HCEC 1CT (cell line): ENCODE measurements at regions not wholly inside any gene's neighbourhood (a gene's known extent, or its start where the extent isn't known, plus 50 kb on each side); places are given as distances from the start of the nearest gene placed in this dataset.
"Not testable (repeated sequence)": the region's sequence is repeated elsewhere in the genome, so short reads cannot be mapped to it uniquely, and the experiment has no call there.

Experiments used
- DNase-seq: peaks from one replicate; pipeline ENCODE4 v3.0.0-alpha.2; 2017

DNA sequence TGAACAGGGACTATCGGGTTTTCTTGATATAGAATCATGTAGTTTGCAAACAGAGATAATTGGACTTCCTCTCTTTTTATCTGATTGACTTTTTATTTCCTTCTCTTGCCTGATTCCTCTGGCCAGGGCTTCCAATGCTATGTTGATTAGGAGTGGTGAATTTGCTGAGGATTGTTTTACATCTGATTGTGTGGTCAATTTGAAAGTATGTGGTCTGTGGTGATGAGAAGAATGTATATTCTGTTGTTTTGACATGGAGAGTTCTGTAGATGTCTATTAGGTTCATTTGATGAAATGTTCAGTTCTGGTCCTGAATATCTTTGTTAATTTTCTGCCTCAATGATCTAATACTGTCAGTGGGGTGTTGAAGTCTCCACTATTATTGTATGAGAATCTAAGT is 713.2 kb upstream of the CCDC179 start:
- no peak for DNase-seq

GRCh38 chr11:23574149-23574548 is 713.9 kb upstream of the CCDC179 start:
- DNase-seq, result no peak

GRCh38 chr11:23577296-23577695 is 717.0 kb upstream of the CCDC179 start:
- no peak for DNase-seq

- no peak for DNase-seq
Measured at GRCh38 chr11:23585416-23586104, 725.3 kb upstream of the CCDC179 start.

- no peak for DNase-seq
Measured at GRCh38 chr11:23586173-23586572, 725.9 kb upstream of the CCDC179 start.

DNA sequence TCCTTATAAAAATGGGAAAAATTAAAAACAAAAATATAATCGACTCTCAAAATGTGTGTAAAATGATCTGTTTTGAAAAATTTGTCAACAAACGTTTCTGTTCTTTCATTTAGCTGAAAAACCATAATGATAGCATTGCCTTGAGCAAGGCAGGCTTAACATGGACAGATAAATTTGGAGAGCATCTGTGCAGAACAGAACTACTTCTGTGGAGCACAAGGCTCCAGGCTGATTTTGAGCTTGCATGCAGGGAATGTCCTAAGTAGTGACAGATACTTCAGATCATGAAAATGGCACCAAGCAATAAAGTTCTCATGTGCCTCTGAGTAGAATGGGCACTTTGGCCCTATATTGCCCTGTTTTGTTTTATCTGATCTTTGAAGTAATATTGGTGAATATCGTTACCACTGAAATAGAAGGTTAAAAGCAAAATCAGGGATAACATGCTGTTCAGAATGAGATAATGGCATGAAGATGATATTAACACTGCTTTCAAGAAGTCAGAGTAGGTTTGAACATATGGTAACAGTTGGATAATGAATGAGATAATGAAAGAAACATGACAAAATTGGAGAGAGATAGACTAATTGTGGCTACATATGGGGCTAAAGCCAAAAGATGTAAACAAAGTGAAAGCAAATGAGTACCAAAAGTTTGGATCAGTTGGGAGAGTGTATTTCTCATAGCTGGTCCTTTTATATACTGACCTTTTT is 730.5 kb upstream of the CCDC179 start:
- no peak for DNase-seq

GRCh38 chr11:23594755-23595154 is 734.5 kb upstream of the CCDC179 start:
- DNase-seq, result no peak

GRCh38 chr11:23604966-23605365 is 744.7 kb upstream of the CCDC179 start:
- DNase-seq, result no peak

GRCh38 chr11:23606191-23606590 is 745.9 kb upstream of the CCDC179 start:
- no peak for DNase-seq

- no peak for DNase-seq
Measured at GRCh38 chr11:23611726-23612125, 751.5 kb upstream of the CCDC179 start.

GRCh38 chr11:23620617-23621016 is 760.3 kb upstream of the CCDC179 start:
- DNase-seq, result no peak

GRCh38 chr11:23632293-23632692 is 772.0 kb upstream of the CCDC179 start:
- DNase-seq, result no peak

DNA sequence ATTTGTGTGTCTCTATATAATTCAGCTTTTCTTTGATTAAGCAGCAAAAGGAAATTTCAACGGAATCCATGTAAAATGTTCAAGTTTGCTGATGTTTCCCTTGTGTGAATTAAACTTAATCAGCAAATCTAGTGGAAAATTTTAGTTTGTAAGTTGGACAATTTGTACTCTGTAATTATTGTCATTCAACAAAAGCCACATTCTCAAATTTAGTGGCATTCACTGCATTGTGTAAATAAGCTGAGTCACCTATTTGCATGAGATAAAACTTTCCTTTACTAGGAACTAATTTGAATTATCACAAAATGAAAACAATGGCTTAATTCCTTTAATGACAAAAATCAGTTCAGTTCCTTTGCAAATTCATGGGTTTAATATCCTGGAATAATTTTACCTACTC is 784.2 kb upstream of the CCDC179 start:
- no peak for DNase-seq

- DNase-seq, result not testable (repeated sequence)
Measured at GRCh38 chr11:23652336-23652735, 792.1 kb upstream of the CCDC179 start.

GRCh38 chr11:23653071-23653675 is 792.9 kb upstream of the CCDC179 start:
- DNase-seq, result no peak

- no peak for DNase-seq
Measured at GRCh38 chr11:23668324-23668723, 808.0 kb upstream of the CCDC179 start.

DNA sequence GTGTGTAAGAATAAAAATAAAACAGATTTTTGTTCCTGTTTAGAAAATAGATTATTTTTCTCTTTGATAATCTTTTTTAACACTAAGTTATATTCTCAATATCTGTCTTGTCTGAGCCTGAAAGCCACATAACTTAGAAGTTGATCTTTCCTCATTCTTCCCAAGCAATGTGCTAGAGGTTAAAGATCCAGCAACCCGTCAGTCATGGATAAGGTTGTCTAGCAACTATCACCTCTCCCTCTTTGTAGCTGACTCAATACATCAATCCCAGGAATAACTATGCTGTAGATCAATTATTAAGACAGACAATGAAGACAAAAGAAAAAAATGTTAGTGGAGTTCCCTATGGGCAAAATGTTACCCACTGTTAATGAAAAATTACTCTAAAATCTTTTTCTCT is 813.1 kb upstream of the CCDC179 start:
- DNase-seq, result no peak

DNA sequence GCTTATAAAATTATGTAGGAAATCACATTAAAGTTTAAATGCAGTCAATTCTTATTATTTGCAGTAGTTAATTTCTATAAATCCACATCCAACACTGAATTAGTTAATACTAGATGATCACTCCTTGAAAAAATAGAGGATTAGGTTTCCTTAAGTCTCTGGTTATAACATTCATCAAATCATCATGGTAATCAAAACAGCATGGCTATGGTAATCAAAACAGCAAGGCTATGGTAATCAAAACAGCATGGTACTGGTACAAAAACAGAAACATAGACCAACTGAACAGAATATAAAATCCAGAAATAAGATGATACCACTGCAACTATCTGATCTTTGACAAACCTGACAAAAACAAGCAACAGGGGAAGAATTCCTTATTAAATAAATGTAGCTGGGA is 814.6 kb upstream of the CCDC179 start:
- no peak for DNase-seq

- DNase-seq, result no peak
Measured at GRCh38 chr11:23679041-23679440, 817.8 kb upstream of the LUZP2 start.

DNA sequence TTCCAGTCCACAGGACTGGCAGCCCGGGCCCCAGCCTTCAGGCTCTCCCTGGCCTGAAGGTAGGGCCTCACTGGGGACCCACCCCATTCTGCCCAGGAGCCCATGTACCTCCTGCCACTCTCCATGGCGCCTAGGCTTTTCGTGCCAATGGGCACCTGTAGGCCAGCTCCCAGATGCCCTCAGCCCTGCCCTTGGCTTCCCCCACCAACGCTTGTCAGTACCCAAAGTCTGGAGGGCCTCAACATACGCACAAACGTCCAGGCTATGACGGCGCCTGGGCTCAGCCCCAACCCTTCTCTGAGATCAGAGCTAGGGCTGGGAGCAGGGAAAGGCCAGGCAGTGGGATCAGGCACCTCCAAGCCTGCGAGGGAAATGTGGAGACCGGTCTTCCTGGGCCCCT is 816.9 kb upstream of the LUZP2 start:
- no peak for DNase-seq

DNA sequence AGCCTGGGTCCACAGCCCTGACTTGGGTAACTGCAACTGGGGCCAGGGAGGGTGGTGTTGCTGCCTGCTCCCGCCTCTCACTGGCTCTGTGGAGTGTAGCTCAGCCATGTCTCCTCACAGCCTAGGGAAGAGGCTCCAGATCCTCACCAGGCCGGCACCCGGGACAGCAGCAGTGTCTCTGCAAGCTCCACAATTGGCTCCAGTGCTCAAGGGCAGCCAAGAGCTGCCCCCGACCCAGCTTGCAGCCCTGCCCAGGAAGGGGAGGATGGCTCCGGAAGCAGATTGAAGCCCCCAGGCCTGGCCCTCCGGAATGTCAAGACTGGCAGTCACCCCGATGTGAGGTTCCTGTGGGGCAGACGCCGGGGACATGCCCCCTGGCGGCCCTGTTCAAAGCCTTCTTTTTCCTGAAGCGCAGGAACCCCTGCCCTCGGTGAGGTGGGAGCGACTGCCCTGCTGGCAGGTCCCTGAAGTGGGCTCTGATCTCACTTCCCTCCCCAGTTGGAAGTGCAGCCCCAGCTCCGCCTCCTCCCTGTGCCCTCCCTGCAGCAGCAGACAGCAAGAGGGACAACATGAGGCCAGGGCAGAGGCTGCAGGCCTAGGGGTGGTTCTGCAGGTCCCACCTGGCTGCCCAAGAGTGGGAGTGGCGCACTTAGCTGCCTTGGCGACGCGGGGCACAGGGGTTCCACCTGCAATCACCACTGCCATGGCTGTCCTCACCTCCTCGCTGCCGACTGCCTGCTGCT is 816.2 kb upstream of the LUZP2 start:
- no peak for DNase-seq

DNA sequence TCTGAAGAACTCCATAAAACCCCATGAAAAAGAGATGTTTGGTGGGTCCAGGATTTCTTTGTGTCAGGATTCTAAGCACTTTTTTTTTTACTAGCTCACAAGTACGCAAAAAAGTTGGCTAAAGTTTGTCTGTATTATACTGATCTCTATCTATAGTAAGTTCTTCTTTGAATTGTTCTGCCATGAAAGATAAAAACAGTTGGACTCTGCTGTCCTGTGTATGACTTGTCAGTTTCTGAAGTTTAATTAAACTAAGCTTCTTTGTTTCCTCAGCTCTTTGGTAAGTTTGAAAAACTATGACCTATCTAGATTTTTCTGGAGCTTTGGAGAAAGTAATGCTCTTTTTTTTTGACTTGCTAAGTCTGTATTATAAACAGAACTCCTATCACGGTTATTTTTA is 812.2 kb upstream of the LUZP2 start:
- no peak for DNase-seq

GRCh38 chr11:23687991-23688390 is 808.9 kb upstream of the LUZP2 start:
- no peak for DNase-seq

DNA sequence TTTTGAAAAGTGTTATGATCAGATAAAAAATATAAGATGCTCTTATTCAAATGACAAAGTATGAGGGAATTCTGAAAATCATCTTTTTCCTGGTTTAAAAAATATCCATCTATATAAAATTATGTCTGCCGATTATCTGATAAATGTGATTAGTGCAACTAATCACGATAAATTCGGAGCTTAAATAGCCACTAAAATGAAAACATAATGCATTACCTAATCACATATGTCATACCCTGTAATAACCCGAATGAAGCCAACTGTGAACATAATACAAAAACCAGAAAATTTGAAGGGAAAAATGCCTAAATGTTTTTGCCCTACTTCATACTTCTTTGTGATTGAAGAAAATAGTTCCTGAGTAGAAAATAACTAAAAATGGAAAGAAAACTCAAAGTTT is 808.4 kb upstream of the LUZP2 start:
- no peak for DNase-seq
